GM21423 (cell line): ENCODE measurements at regions not wholly inside any gene's neighbourhood (a gene's known extent, or its start where the extent isn't known, plus 50 kb on each side); places are given as distances from the start of the nearest gene placed in this dataset.
"Not testable (repeated sequence)": the region's sequence is repeated elsewhere in the genome, so short reads cannot be mapped to it uniquely, and the experiment has no call there.

Source experiments
- ATAC-seq: cut with Tn5 transposase; IDR thresholded peaks from one replicate; pipeline ENCODE4 v1.9.1; 2021; ENCODE audit warnings: mild to moderate bottlenecking, moderate library complexity; ENCODE audit not compliant: unreplicated experiment

DNA sequence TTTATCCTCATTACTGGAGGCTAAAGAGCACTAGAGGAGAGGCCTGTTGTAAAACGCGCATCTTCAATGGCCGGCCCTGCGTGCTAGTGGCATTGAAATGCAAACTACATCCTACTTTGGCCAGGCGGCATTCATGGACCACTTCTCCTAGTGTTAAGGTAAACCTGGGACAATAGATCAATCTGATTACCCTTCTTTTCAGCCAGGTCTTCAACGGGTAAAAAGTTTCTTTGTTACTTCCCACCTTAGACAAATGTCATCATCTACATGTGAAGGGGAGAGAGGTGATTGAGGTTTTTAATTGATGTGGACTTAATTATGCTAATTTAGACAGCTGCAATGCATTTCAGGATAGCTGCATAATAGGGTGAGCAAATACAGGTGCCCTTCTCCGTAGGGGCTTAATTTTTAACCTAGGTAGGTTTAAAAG is 628.0 kb downstream of the ZEB2 start:
- ATAC-seq, result no peak

GRCh38 chr2:143890798-143891197 is 629.1 kb downstream of the ZEB2 start:
- no peak for ATAC-seq

GRCh38 chr2:143889216-143889615 is 630.7 kb downstream of the ZEB2 start:
- ATAC-seq, result no peak

DNA sequence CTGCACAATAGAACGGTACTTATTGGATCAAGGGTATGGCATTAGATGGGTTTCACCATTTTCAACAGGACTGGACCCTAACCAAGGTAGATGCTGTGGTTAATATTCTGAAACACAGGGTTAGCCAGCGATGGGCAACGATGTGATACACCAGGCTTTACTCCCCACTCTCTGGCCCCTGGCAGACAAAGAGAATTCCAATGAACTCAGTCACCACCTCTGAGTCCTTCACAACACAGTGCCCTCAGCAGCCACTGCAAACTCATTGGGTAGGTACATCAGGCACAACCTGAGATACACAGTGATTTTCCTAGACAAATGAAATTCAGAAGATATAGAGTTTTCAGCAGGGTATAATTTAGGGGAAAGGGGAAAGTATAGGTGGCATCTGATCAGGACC is 634.5 kb downstream of the ZEB2 start:
- ATAC-seq, result no peak

GRCh38 chr2:143881246-143881645 is 638.7 kb downstream of the ZEB2 start:
- no peak for ATAC-seq

GRCh38 chr2:143877876-143878530 is 641.9 kb downstream of the ZEB2 start:
- ATAC-seq, result no peak

GRCh38 chr2:143877056-143877455 is 642.9 kb downstream of the ZEB2 start:
- ATAC-seq, result no peak

- ATAC-seq, result peak; percentile 63
These were observed 644.4 kb downstream of the ZEB2 start for GRCh38 chr2:143875295-143876233.

DNA sequence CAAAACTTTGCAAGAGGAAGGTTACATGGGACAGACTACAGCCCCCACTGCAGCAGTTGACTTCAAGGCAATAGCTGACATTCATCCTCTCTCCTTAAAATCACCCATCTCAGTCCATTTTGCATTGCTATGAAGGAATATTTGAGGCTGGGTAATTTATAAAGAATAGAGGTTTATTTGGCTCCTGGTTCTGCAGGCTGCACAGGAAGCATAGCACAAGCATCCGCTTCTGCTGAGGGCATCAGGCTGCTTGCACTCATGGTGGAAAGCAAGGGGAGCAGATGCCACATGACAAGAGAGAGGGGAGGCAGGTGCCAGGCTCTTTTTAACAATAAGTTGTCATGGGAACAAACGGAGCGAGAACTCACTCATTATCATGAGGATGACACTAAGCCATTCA is 646.0 kb downstream of the ZEB2 start:
- ATAC-seq, result no peak

GRCh38 chr2:143870696-143871095 is 649.2 kb downstream of the ZEB2 start:
- no peak for ATAC-seq

- no peak for ATAC-seq
These were observed 662.9 kb downstream of the ZEB2 start for GRCh38 chr2:143856978-143857377.

- no peak for ATAC-seq
These were observed 667.2 kb downstream of the ZEB2 start for GRCh38 chr2:143852759-143853158.

GRCh38 chr2:143850084-143850483 is 669.8 kb downstream of the ZEB2 start:
- no peak for ATAC-seq

GRCh38 chr2:143847257-143847656 is 672.7 kb downstream of the ZEB2 start:
- no peak for ATAC-seq

- ATAC-seq, result no peak
These were observed 674.9 kb downstream of the ZEB2 start for GRCh38 chr2:143844986-143845385.

DNA sequence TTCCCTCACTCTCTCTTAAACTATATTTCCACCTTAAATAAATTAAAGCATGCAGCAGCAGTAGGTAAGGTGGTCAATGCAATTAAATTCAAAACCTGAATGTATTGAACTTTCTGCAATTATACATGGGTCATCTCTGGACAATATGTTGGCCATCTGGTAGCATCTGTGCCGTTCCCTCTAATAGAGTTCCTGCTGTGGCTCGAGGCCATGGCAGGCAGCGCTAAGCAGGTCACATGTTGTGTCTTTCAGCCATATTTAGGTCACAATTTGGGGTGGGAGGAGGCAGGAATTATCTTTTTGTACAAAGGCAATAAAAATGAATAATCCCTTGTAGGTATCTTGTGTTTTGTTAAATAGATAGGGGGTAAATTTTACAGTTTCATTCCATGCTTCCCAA is 676.2 kb downstream of the ZEB2 start:
- ATAC-seq, result no peak

DNA sequence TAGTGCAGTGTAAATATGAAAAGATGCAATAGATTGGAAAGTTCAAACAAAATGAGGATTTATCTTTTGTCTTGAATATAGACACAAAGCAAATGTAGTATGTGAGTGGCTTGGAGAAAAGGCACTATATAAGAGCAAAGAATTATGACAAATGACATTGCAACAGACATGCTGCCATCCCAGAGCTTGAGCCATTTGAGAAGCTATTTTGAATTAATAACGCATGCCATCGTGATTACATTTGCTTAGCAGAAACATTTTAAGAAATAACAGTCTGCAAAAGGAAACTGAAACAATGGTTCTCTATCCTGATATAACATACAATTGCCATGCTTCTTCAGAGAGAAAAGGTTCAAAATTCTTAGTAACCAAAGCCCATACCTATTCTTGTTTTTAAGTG is 677.1 kb downstream of the ZEB2 start:
- no peak for ATAC-seq

- ATAC-seq, result no peak
These were observed 678.0 kb downstream of the ZEB2 start for GRCh38 chr2:143841935-143842334.

- no peak for ATAC-seq
These were observed 679.3 kb downstream of the ZEB2 start for GRCh38 chr2:143840601-143841000.

- ATAC-seq, result no peak
These were observed 679.7 kb downstream of the ZEB2 start for GRCh38 chr2:143840194-143840593.

- ATAC-seq, result no peak
These were observed 680.5 kb downstream of the ZEB2 start for GRCh38 chr2:143839456-143839855.

GRCh38 chr2:143837055-143837454 is 682.9 kb downstream of the ZEB2 start:
- ATAC-seq, result not testable (repeated sequence)
